GM12864 (cell line): ENCODE measurements at regions not wholly inside any gene's neighbourhood (a gene's known extent, or its start where the extent isn't known, plus 50 kb on each side); places are given as distances from the start of the nearest gene placed in this dataset.

Experiments used
- DNase-seq: peaks from one replicate; pipeline ENCODE4 v3.0.0-alpha.2; 2011; ENCODE audit warnings: low read depth
- H3K4me3 ChIP-seq: 2 replicates; pipeline ENCODE4 v1.5.1; 2011; ENCODE audit warnings: mild to moderate bottlenecking, low read depth, low read length, control low read depth
- CTCF ChIP-seq: IDR thresholded peaks from 2 replicates; pipeline ENCODE4 v1.5.1; 2011; ENCODE audit warnings: low read depth, mild to moderate bottlenecking, moderate library complexity, low read length, control low read depth, inconsistent platforms; ENCODE audit errors: missing control alignments

- TF ChIP-seq CTCF: no peak
- DNase-seq: no peak
- no peak overlapping the region for H3K4me3 ChIP-seq
Measured at GRCh38 chr7:84669177-84669732, 474.7 kb upstream of the SEMA3A start.

- DNase-seq: no peak
- no peak for TF ChIP-seq CTCF
Measured at GRCh38 chr7:84668116-84668515, 473.5 kb upstream of the SEMA3A start.

GRCh38 chr7:84666651-84667050 lies 472.1 kb upstream of the SEMA3A start:
- DNase-seq: no peak
- no peak overlapping the region for H3K4me3 ChIP-seq
- TF ChIP-seq CTCF: no peak

More at GRCh38 chr7:84668116-84668515, 473.5 kb upstream of the SEMA3A start:
- H3K4me3 ChIP-seq: no peak overlapping the region

- no peak overlapping the region for H3K4me3 ChIP-seq
- TF ChIP-seq CTCF: no peak
Measured at GRCh38 chr7:84665339-84665738, 470.8 kb upstream of the SEMA3A start.

GRCh38 chr7:84664626-84665025 lies 470.0 kb upstream of the SEMA3A start:
- no peak for TF ChIP-seq CTCF
- H3K4me3 ChIP-seq: no peak overlapping the region
- DNase-seq: no peak

More at GRCh38 chr7:84665339-84665738, 470.8 kb upstream of the SEMA3A start:
- no peak for DNase-seq

GRCh38 chr7:84663224-84663623 lies 468.6 kb upstream of the SEMA3A start:
- no peak overlapping the region for H3K4me3 ChIP-seq
- no peak for DNase-seq
- TF ChIP-seq CTCF: no peak

- no peak overlapping the region for H3K4me3 ChIP-seq
- DNase-seq: no peak
- TF ChIP-seq CTCF: no peak
Measured at GRCh38 chr7:84658286-84658685, 463.7 kb upstream of the SEMA3A start.
